KMS-11 (cell line): ENCODE measurements at regions not wholly inside any gene's neighbourhood (a gene's known extent, or its start where the extent isn't known, plus 50 kb on each side); places are given as distances from the start of the nearest gene placed in this dataset.

ENCODE experiments used
- H2AFZ ChIP-seq: fragments of 200-600 bp; sonication (generic); 2 replicates; pipeline ENCODE4 v1.6.1; 2016; ENCODE audit warnings: antibody characterized with exemption, mixed run types, low read depth
- H3K27ac ChIP-seq: fragments of 200-600 bp; sonication (generic); 2 replicates; pipeline ENCODE4 v1.6.1; 2016; ENCODE audit warnings: mild to moderate bottlenecking, mixed run types
- H3K27me3 ChIP-seq: fragments of 200-600 bp; sonication (generic); 2 replicates; pipeline ENCODE4 v1.6.1; 2017; ENCODE audit warnings: mild to moderate bottlenecking, low read depth, mixed run types, moderate library complexity; ENCODE audit not compliant: insufficient read depth
- H3K36me3 ChIP-seq: fragments of 200-600 bp; sonication (generic); 2 replicates; pipeline ENCODE4 v1.6.1; 2017; ENCODE audit warnings: mild to moderate bottlenecking, mixed run types; ENCODE audit not compliant: insufficient read depth
- H3K4me1 ChIP-seq: fragments of 200-600 bp; sonication (generic); 2 replicates; pipeline ENCODE4 v1.6.1; 2016; ENCODE audit warnings: mild to moderate bottlenecking, low read depth, mixed run types; ENCODE audit not compliant: poor library complexity, severe bottlenecking
- H3K4me2 ChIP-seq: fragments of 200-600 bp; sonication (generic); 2 replicates; pipeline ENCODE4 v1.7.0; 2016; ENCODE audit warnings: mild to moderate bottlenecking, mixed run types
- H3K4me3 ChIP-seq: fragments of 200-600 bp; sonication (generic); IDR thresholded peaks from 2 replicates; pipeline ENCODE4 v1.6.1; 2017; ENCODE audit warnings: low read depth, low read length, mixed read lengths; ENCODE audit not compliant: insufficient read depth
- H3K79me2 ChIP-seq: fragments of 200-600 bp; sonication (generic); 2 replicates; pipeline ENCODE4 v1.6.1; 2016; ENCODE audit warnings: low read depth, mixed run types; ENCODE audit not compliant: insufficient read depth
- H3K9ac ChIP-seq: fragments of 200-600 bp; sonication (generic); 2 replicates; pipeline ENCODE4 v1.6.1; 2016; ENCODE audit warnings: mild to moderate bottlenecking, mixed run types
- H4K20me1 ChIP-seq: fragments of 200-600 bp; sonication (generic); 2 replicates; pipeline ENCODE4 v1.6.1; 2016; ENCODE audit warnings: mild to moderate bottlenecking, mixed run types; ENCODE audit not compliant: insufficient read depth
- TF ChIP-seq, protein P1 (sequence below): fragments of 200-600 bp; sonication (generic); conservative IDR thresholded peaks from 2 replicates; pipeline ENCODE4 v1.6.1; 2017; ENCODE audit warnings: low read depth, mild to moderate bottlenecking, antibody characterized with exemption, low read length, moderate library complexity, mixed read lengths

DNA sequence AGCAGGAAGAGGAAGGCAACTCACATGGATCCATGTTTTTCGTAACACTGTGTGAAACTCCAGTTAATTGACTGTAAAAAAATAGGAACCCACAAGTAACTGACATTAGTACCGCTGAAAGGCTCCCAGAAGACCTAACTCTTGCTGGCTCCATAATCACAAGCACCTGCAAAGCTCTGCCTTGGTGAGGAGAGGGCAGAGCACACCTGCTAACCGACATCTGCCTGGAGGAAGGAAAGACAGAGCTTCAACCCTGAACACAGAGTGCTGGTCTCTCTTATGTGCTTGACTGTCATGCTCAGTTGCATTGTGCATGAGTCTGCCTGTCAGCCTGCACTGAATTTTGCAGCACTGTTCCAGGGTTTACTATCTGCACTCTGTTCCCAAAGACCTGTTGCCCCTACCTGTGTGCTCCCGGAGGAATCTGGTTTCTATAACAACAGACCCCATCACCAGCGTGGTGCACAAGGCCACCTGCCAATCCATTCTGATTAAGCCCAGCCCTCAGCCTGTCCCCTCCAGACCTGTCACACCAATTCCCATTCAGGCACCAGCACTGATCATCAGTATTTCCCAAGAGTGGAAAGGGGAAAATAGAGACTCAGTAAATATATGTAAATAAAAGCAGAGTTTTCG lies 63.1 kb upstream of the ANKRD1 start:
- Histone ChIP-seq H4K20me1 (no peaks in the 10 kb centered on the region), H3K4me3 (no peak overlapping the region), H3K9ac (no peak overlapping the region), H3K36me3 (no peaks in the 10 kb centered on the region), H3K27ac (no peak overlapping the region), H2AFZ (no peak overlapping the region), H3K79me2 (no peaks in the 10 kb centered on the region), H3K27me3 (no peaks in the 10 kb centered on the region), H3K4me2 (no peak overlapping the region), H3K4me1 (peaks cover 6% of the 10 kb centered on the region)
- TF ChIP-seq, protein P1, sequence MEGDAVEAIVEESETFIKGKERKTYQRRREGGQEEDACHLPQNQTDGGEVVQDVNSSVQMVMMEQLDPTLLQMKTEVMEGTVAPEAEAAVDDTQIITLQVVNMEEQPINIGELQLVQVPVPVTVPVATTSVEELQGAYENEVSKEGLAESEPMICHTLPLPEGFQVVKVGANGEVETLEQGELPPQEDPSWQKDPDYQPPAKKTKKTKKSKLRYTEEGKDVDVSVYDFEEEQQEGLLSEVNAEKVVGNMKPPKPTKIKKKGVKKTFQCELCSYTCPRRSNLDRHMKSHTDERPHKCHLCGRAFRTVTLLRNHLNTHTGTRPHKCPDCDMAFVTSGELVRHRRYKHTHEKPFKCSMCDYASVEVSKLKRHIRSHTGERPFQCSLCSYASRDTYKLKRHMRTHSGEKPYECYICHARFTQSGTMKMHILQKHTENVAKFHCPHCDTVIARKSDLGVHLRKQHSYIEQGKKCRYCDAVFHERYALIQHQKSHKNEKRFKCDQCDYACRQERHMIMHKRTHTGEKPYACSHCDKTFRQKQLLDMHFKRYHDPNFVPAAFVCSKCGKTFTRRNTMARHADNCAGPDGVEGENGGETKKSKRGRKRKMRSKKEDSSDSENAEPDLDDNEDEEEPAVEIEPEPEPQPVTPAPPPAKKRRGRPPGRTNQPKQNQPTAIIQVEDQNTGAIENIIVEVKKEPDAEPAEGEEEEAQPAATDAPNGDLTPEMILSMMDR: no peak

- H3K4me2 ChIP-seq: no peak overlapping the region
- no peak overlapping the region for H3K27ac ChIP-seq
- TF ChIP-seq, protein P1: no peak
Observed at GRCh38 chr10:90984898-90985297, 64.0 kb upstream of the ANKRD1 start.

DNA sequence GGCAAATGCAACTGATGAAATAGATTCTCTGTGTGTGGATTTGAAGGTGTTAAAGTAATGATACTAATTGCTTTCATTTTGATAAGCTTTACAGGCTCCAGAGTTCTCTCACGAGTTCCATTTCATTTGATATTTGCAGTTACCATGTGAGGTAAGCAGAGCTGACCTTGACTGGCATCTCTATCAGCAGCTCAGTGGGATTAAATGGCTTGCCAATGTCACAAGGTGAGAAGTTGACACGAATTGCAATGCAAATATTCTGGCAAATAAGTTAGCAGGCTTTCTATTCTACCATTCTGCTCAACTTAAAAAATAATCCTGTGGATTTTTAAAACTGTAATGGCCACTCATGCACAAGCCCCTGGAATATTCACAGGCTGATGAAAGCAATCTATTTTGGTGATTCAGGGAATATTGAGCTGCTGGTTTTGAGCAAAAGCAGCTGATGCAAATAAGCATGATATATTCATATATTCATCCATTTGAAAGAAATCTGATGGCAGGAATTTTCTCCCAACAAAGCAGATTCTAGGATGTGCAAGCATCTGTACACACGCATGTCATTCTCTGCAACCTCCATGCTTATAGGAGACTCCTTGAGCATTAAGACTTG lies 64.5 kb upstream of the ANKRD1 start:
- Histone ChIP-seq H3K27me3 (no peaks in the 10 kb centered on the region), H3K36me3 (no peaks in the 10 kb centered on the region), H3K4me1 (peaks cover 6% of the 10 kb centered on the region), H3K4me3 (no peak overlapping the region), H3K27ac (no peak overlapping the region), H3K79me2 (no peaks in the 10 kb centered on the region), H4K20me1 (no peaks in the 10 kb centered on the region), H3K9ac (no peak overlapping the region), H3K4me2 (no peak overlapping the region), H2AFZ (no peak overlapping the region)
- TF ChIP-seq, protein P1: no peak

More at GRCh38 chr10:90984898-90985297, 64.0 kb upstream of the ANKRD1 start:
- Histone ChIP-seq H3K4me1 (peaks cover 6% of the 10 kb centered on the region), H3K27me3 (no peaks in the 10 kb centered on the region), H3K36me3 (no peaks in the 10 kb centered on the region), H3K9ac (no peak overlapping the region), H3K4me3 (no peak overlapping the region), H3K79me2 (no peaks in the 10 kb centered on the region), H4K20me1 (no peaks in the 10 kb centered on the region), H2AFZ (no peak overlapping the region)

DNA sequence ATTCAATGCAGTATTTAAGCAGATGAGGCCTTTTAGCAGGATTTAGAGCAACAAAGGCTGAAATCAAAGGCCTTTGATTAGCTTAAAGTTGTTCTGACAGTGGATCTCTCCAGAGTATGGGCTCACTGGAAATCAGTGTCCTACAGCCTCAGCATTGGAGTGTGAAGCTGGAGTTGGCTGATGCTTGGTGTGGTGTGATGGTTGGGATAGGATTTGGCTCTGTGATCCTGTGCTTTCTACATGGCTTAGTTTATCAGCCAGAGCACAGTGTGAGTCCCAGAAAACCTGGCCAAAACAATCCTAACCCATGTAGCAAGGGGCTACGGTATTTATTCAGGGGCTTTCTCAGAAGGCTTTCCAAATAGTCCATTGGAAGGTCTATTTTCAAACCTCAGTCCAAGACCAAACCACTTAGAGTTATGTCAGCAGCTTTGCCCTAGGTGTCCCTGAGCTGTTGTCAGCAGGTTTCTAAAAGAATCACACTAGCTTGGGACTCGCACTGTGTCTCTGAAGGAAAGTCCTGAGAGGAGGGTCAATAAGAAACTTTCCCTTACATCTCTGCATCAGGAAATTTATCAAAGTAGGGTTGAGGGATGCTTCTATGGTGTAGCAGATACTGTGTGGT lies 65.4 kb upstream of the ANKRD1 start:
- H3K36me3 ChIP-seq: no peaks in the 10 kb centered on the region
- H3K4me2 ChIP-seq: no peak overlapping the region
- H4K20me1 ChIP-seq: no peaks in the 10 kb centered on the region
- H3K9ac ChIP-seq: no peak overlapping the region
- H3K27me3 ChIP-seq: no peaks in the 10 kb centered on the region
- H3K27ac ChIP-seq: no peak overlapping the region
- TF ChIP-seq, protein P1: no peak
- no peaks in the 10 kb centered on the region for H3K79me2 ChIP-seq
- peaks cover 6% of the 10 kb centered on the region for H3K4me1 ChIP-seq
- no peak overlapping the region for H2AFZ ChIP-seq
- no peak overlapping the region for H3K4me3 ChIP-seq
